ENCODE measurements at regions not wholly inside any gene's neighbourhood (a gene's known extent, or its start where the extent isn't known, plus 50 kb on each side); places are given as distances from the start of the nearest gene placed in this dataset.

DNA sequence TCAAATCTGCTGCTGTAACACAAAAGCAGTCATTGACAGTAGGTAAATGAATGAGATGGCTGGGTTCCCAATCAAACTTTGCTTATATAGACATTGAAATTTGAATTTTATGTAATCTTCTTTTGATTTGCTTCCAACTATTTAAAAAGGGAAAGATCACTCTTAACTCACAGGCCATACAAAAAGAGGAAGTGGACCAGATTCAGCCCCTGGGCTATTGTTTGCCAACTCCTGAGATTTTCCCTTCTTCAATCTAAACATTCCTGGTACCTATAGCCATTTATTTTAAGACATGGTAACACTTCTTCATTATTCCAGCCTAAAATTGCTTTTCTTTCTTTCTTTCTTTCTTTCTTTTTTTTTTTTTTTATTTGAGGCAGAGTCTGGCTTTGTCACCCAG, 260.6 kb downstream of the TFAP2A start:
- Mint-ChIP-seq H3K4me1 (no peaks in the 10 kb centered on the region), H3K4me3 (no peak overlapping the region), H3K36me3 (no peaks in the 10 kb centered on the region), H3K27me3 (ENCODE audit: low read depth in 3 of 3) (peaks cover 0 to 12% (median 0%) of the 10 kb centered on the region in 3 donors), H3K9me3 (peaks cover 0 to 5% (median 0%) of the 10 kb centered on the region in 7 donors), H3K27ac (no peak overlapping the region)
- Histone ChIP-seq H3K4me2 (replicated peaks; ENCODE audit: extremely low read depth, low read length, poor library complexity, severe bottlenecking) (no peak overlapping the region), H3K9ac (ENCODE audit: insufficient read depth, low read length, poor library complexity, severe bottlenecking) (no peak overlapping the region), H3K4me1 (ENCODE audit: control insufficient read depth in 1 of 2, insufficient read depth in 2 of 2, low read length in 2 of 2) (no peaks in the 10 kb centered on the region), H3K79me2 (ENCODE audit: insufficient read depth, low read length) (no peaks in the 10 kb centered on the region), H3K36me3 (replicated peaks in 1 of 2; ENCODE audit: control insufficient read depth in 1 of 2, insufficient read depth in 2 of 2, low read length in 2 of 2) (no peaks in the 10 kb centered on the region), H3K9me3 (replicated peaks in 1 of 2; ENCODE audit: control insufficient read depth in 1 of 2, insufficient read depth in 1 of 2, low read length in 2 of 2) (no peaks in the 10 kb centered on the region), H3K27ac (ENCODE audit: low read depth in 1 of 2, low read length in 2 of 2) (no peak overlapping the region), H2AFZ (ENCODE audit: insufficient read depth, low read depth, low read length, poor library complexity, severe bottlenecking) (no peak overlapping the region), H3K4me3 (replicated peaks in 1 of 3; ENCODE audit: low read depth in 2 of 3, low read length in 3 of 3) (no peak overlapping the region), H3K27me3 (ENCODE audit: control insufficient read depth in 2 of 2, insufficient read depth in 2 of 2, low read length in 2 of 2) (no peaks in the 10 kb centered on the region), H4K20me1 (ENCODE audit: insufficient read depth, low read length) (no peaks in the 10 kb centered on the region)
- no peak for DNase-seq
- intact Hi-C loops (cut with micrococcal nuclease) = no loop called here
- TF ChIP-seq, protein P1, sequence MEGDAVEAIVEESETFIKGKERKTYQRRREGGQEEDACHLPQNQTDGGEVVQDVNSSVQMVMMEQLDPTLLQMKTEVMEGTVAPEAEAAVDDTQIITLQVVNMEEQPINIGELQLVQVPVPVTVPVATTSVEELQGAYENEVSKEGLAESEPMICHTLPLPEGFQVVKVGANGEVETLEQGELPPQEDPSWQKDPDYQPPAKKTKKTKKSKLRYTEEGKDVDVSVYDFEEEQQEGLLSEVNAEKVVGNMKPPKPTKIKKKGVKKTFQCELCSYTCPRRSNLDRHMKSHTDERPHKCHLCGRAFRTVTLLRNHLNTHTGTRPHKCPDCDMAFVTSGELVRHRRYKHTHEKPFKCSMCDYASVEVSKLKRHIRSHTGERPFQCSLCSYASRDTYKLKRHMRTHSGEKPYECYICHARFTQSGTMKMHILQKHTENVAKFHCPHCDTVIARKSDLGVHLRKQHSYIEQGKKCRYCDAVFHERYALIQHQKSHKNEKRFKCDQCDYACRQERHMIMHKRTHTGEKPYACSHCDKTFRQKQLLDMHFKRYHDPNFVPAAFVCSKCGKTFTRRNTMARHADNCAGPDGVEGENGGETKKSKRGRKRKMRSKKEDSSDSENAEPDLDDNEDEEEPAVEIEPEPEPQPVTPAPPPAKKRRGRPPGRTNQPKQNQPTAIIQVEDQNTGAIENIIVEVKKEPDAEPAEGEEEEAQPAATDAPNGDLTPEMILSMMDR (IDR thresholded peaks at IDR 0.05) = no peak

DNA sequence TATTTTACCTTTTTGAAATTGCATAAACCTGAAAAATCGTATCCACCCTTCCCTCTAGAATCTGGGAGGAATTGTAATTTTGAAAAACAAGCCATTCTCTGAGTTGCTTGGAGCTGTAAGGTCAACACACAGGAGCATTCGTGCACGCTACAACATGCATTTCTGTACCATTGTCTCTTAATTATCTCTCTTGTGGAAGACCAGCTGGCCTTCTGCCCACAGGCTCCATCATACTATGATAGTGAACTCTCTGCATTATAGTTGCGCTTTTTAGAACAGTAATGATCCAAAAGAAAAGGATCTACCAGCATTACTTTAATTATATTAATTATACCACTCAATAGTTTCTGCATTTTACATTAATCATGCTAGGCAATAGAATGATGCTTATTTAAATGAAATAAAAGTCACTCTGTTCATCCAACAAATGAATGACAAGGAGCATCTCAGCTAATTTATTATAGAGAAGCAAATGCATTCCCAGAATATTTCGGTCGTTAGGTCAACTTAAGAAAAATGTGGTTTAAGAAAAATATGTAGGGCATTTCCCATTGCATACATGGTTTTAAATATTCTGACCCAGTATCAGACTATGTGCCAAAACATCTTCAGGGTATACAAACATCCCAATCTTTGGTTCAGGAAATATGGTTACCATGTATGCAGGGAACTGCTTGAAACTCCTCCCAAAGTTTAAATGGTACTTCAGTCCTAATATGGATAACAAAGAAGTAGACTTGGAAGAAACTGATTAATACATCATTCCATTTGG, 263.5 kb downstream of the TFAP2A start:
- Histone ChIP-seq H3K9me3 (replicated peaks in 1 of 2; ENCODE audit: control insufficient read depth in 1 of 2, insufficient read depth in 1 of 2, low read length in 2 of 2) (no peaks in the 10 kb centered on the region), H3K4me3 (replicated peaks in 1 of 3; ENCODE audit: low read depth in 2 of 3, low read length in 3 of 3) (no peak overlapping the region), H4K20me1 (ENCODE audit: insufficient read depth, low read length) (no peaks in the 10 kb centered on the region), H3K36me3 (replicated peaks in 1 of 2; ENCODE audit: control insufficient read depth in 1 of 2, insufficient read depth in 2 of 2, low read length in 2 of 2) (no peaks in the 10 kb centered on the region), H3K27me3 (ENCODE audit: control insufficient read depth in 2 of 2, insufficient read depth in 2 of 2, low read length in 2 of 2) (no peaks in the 10 kb centered on the region), H3K9ac (ENCODE audit: insufficient read depth, low read length, poor library complexity, severe bottlenecking) (no peak overlapping the region), H3K4me1 (ENCODE audit: control insufficient read depth in 1 of 2, insufficient read depth in 2 of 2, low read length in 2 of 2) (no peaks in the 10 kb centered on the region), H3K79me2 (ENCODE audit: insufficient read depth, low read length) (no peaks in the 10 kb centered on the region), H3K27ac (ENCODE audit: low read depth in 1 of 2, low read length in 2 of 2) (no peak overlapping the region), H2AFZ (ENCODE audit: insufficient read depth, low read depth, low read length, poor library complexity, severe bottlenecking) (no peak overlapping the region), H3K4me2 (replicated peaks; ENCODE audit: extremely low read depth, low read length, poor library complexity, severe bottlenecking) (no peak overlapping the region)
- intact Hi-C loops (cut with micrococcal nuclease) = no loop called here
- TF ChIP-seq, protein P1 (IDR thresholded peaks at IDR 0.05) = no peak
- 100% methylated on average over 2 of the region's 6 CpGs for WGBS (ENCODE audit: insufficient coverage)
- H3K27ac Mint-ChIP-seq = no peak overlapping the region
- no peak for DNase-seq
- no peaks in the 10 kb centered on the region for H3K36me3 Mint-ChIP-seq
- H3K27me3 Mint-ChIP-seq (ENCODE audit: low read depth in 3 of 3) = peaks cover 0 to 15% (median 3%) of the 10 kb centered on the region in 3 donors
- peaks cover 0 to 3% (median 0%) of the 10 kb centered on the region in 7 donors for H3K9me3 Mint-ChIP-seq
- H3K4me1 Mint-ChIP-seq = no peaks in the 10 kb centered on the region
- no peak overlapping the region for H3K4me3 Mint-ChIP-seq
